ENCODE measurements at regions not wholly inside any gene's neighbourhood (a gene's known extent, or its start where the extent isn't known, plus 50 kb on each side); places are given as distances from the start of the nearest gene placed in this dataset.

DNA sequence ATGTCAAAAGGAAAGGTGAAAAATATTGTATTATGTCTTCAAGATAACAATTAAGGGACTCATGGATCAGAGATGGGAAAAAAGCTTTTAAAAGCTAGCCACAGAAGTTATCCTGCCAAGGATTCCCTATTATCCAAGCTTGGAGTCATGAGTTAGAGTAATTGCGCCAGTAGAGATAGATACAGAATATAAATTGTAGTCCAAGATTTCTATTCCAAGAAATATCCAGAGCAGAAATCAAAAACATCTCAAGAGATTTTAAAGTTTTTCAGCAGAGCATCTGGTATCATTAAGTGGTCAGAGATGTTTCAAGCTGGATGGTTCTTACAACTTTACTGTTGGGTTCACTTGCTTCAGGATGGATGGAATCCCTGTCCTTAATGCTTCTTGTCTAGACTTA lies 186.7 kb downstream of the PCDH18 start:
- TF ChIP-seq, protein P1, sequence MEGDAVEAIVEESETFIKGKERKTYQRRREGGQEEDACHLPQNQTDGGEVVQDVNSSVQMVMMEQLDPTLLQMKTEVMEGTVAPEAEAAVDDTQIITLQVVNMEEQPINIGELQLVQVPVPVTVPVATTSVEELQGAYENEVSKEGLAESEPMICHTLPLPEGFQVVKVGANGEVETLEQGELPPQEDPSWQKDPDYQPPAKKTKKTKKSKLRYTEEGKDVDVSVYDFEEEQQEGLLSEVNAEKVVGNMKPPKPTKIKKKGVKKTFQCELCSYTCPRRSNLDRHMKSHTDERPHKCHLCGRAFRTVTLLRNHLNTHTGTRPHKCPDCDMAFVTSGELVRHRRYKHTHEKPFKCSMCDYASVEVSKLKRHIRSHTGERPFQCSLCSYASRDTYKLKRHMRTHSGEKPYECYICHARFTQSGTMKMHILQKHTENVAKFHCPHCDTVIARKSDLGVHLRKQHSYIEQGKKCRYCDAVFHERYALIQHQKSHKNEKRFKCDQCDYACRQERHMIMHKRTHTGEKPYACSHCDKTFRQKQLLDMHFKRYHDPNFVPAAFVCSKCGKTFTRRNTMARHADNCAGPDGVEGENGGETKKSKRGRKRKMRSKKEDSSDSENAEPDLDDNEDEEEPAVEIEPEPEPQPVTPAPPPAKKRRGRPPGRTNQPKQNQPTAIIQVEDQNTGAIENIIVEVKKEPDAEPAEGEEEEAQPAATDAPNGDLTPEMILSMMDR (IDR thresholded peaks at IDR 0.05) = no peak
- TF ChIP-seq EP300 (IDR thresholded peaks at IDR 0.05) (no peak), POLR2AphosphoS5 (IDR thresholded peaks at IDR 0.05) (no peak)

Measured in stomach (tissue), 4 donors.